Retinal pigment epithelial cell (primary cell): ENCODE measurements at regions not wholly inside any gene's neighbourhood (a gene's known extent, or its start where the extent isn't known, plus 50 kb on each side); places are given as distances from the start of the nearest gene placed in this dataset.

ENCODE experiments used
- DNase-seq: peaks from one replicate; pipeline ENCODE4 v3.0.0-alpha.2; 2010; ENCODE audit warnings: low read depth
- H3K4me3 ChIP-seq: 2 replicates; pipeline ENCODE4 v1.5.1; 2011; ENCODE audit warnings: mild to moderate bottlenecking, low read length, control low read depth, moderate library complexity
- TF ChIP-seq, protein P1 (sequence below): conservative IDR thresholded peaks from 2 replicates; pipeline ENCODE4 v1.5.1; 2011; ENCODE audit warnings: low read depth, low read length, control low read depth, inconsistent platforms

DNA sequence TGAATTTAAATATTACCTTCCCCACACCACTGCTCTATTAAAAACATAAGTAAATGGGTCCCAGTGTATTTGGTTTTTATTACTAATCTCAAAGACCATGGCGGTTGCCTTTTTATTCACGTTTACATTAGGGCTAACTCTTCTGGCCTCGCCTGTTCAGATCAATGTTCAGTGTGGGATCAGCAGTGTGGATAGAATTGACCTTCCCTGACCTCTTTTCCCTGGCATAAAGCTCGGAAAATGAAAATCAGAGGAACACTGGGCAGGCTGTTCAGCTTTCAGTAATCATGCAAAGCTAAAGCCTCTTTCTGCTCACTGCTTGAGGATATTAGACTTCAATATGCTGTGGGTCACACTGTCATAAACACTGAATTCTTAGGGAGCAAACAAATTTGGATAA is 422.6 kb upstream of the ONECUT1 start:
- TF ChIP-seq, protein P1, sequence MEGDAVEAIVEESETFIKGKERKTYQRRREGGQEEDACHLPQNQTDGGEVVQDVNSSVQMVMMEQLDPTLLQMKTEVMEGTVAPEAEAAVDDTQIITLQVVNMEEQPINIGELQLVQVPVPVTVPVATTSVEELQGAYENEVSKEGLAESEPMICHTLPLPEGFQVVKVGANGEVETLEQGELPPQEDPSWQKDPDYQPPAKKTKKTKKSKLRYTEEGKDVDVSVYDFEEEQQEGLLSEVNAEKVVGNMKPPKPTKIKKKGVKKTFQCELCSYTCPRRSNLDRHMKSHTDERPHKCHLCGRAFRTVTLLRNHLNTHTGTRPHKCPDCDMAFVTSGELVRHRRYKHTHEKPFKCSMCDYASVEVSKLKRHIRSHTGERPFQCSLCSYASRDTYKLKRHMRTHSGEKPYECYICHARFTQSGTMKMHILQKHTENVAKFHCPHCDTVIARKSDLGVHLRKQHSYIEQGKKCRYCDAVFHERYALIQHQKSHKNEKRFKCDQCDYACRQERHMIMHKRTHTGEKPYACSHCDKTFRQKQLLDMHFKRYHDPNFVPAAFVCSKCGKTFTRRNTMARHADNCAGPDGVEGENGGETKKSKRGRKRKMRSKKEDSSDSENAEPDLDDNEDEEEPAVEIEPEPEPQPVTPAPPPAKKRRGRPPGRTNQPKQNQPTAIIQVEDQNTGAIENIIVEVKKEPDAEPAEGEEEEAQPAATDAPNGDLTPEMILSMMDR = no peak

DNA sequence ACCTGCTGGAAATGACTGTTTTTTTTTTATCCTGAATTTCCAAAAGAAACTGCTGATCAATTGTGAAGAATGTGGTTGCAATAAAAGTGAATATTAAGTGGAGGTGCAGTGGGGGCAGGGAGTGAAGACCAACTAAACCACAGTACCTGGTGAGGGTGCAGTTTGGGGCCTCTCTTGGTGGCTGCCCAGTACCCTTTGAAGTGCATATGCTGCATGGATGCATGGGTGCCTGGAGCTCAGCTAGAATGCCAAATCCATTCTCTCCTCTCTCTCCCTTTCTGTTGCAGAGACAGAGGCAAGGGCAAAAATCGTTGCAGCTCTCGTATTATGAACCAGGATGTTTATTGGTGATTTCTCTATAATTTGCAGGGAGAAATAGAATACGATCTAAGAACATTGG is 420.5 kb upstream of the ONECUT1 start:
- TF ChIP-seq, protein P1 = no peak
- DNase-seq = no peak
- no peak overlapping the region for H3K4me3 ChIP-seq

More for the DNA sequence above, 422.6 kb upstream of the ONECUT1 start:
- DNase-seq = no peak
- no peak overlapping the region for H3K4me3 ChIP-seq

DNA sequence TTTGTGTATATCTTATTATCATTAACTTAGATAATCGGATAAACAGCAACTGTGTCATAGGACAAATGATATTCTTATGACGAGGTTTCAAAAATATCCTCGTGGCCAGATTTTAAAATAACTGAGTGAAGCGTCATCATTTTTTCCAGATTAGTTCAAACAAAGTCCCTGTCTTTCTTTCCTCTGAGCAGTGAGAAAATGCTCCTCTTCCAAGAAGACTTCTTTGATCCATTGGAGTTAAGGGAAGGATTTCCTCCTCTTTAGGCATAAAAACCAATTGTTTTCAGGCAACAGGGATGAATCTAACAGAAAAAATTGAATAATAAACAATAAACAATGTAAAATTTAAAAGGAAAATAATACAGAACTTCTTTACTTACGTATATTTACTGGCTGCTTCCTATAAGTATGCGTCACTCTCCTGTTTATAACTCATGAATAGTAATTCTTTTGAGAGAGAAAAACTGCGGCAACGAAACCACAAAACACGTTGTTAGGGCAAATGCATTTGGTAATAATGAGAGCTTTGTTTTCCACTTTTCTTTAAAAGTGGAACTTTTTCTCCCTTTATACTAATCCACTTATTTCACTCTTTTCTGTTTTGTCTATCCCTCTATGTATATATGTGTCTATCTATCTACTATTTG is 419.4 kb upstream of the ONECUT1 start:
- no peak overlapping the region for H3K4me3 ChIP-seq
- TF ChIP-seq, protein P1 = no peak
- DNase-seq = no peak

DNA sequence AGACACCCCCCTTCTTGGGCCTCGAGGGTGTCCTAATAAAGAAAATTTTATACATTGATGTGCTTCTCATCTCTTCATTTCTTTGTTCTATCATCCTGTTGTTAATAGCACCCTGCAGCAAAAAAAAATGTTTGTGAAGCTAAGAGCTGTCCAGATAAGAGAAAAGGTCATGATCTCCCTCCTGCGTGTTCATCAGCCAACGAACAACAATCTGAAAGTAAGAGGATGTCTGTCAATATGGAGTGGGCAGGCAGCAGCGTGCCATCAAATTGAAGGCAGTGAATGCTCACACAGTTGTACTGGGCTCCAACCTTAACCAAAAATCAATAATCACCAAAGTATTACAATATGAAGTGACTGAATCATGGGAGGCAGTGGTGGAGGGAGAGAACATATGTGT is 418.6 kb upstream of the ONECUT1 start:
- TF ChIP-seq, protein P1 = no peak
- no peak for DNase-seq
- no peak overlapping the region for H3K4me3 ChIP-seq

DNA sequence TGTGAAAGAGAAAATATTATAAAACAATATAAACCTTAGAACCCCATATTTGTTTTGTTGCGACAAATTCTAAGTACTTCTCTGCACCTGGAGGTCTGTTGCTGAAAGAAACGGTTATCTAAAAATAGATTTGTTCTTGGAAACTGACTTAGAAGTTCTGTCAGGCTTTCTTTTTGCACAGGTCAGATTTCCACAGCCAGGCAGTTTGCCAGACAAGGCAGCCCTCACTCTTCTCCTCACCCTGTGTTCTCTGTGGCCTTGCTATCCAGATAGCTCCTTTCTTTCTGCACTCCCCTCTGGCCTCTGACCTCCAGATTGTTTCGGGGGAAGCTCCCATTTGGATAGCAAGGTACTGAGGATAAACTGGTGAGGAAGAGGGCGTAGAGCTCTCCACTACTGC is 413.3 kb upstream of the ONECUT1 start:
- H3K4me3 ChIP-seq = no peak overlapping the region
- TF ChIP-seq, protein P1 = no peak
- DNase-seq = no peak

DNA sequence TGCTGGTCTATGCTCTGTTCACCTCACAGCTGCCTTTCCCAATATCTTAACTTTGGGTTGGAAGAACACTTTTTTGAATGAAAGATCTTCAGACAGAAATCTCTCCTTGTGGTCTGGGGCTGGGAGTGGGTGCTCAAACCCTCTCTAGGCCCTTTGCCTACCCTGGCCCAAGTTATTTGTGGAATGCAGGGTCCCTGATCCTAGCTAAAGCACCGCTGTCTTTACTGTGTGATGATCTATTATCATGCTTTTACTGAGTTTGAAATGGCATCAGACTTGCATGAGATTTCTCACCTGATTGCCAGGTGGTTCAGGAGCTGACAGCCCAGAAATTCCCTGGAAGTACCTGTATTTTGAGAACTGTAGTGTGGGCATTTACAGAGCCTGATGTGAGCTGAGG is 412.7 kb upstream of the ONECUT1 start:
- TF ChIP-seq, protein P1 = no peak
- H3K4me3 ChIP-seq = no peak overlapping the region
- DNase-seq = no peak

DNA sequence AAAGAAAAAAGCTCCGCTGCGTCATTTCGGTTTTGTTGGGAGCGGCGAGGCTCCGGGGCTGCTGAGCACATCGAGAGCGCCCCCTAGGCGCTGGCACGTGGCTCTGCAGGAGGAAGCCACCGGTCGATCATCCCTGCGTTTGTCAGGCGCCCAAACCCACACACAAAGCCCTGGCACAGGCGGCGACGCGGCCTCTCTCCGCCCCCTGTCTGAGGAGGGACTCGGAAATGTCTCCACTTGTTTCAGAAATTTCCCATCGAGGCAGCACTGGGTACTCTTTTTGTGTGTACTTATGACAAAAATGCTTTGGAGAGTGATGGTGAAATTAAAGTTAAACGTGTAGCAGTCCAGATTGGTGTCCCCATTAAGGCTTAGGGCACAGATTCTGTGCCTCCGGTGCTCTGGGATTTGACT is 407.3 kb upstream of the ONECUT1 start:
- DNase-seq = no peak
- TF ChIP-seq, protein P1 = peak; percentile 77
- no peak overlapping the region for H3K4me3 ChIP-seq
